ENCODE measurements at regions not wholly inside any gene's neighbourhood (a gene's known extent, or its start where the extent isn't known, plus 50 kb on each side); places are given as distances from the start of the nearest gene placed in this dataset.
A peak's percentile ranks its signal among the peaks of the same experiment; 100 is the strongest.

DNA sequence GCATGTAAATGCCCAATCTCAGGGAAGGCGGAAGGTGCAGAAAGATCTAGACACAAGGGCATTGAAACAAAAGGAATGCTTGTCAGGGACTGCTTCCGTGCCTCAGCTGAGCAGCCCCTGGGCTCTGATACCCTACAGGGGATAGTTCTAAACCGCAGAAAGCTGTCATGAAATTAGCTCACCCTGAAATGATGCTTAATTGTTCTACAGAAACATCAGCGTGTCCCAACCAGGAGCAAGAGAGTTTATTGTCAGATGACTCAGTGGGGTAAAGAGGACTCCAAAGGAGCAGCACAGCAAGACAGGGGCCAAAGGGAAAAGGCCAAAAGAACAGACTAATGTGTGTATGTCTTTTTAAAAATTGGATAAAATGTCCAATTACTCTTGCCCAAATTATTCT, 258.4 kb upstream of the JARID2 start:
- no peak overlapping the region for H3K4me3 ChIP-seq (ENCODE audit: control insufficient read depth in 1 of 7, extremely low read depth in 1 of 7, insufficient read depth in 4 of 7, low read depth in 2 of 7, low read length in 6 of 7)
- ChIA-PET POLR2A (no interaction called here), CTCF (interaction anchor here (0.8 kb wide), 1 partner anchor 74 kb away, joined by 3 read pairs; no protein-coding TSS in a partner anchor)
- no peaks in the 10 kb centered on the region for H3K27me3 ChIP-seq (replicated peaks in 2 of 5; ENCODE audit: control insufficient read depth in 4 of 5, insufficient read depth in 5 of 5, low read length in 4 of 5)
- H3K9me3 ChIP-seq (ENCODE audit: control extremely low read depth in 1 of 5, control insufficient read depth in 4 of 5, insufficient read depth in 2 of 5, low read depth in 1 of 5, low read length in 4 of 5): no peaks in the 10 kb centered on the region
- 96% methylated on average over 3 of the region's 4 CpGs for WGBS (ENCODE audit: insufficient coverage)
- no peak overlapping the region for H3K27ac ChIP-seq (ENCODE audit: insufficient read depth in 1 of 2, low read depth in 1 of 2, low read length in 2 of 2, poor library complexity in 1 of 2, severe bottlenecking in 2 of 2)
- H3K4me1 ChIP-seq (ENCODE audit: control extremely low read depth in 1 of 4, control insufficient read depth in 4 of 4, insufficient read depth in 4 of 4, low read length in 3 of 4): peaks cover 0 to 4% (median 0%) of the 10 kb centered on the region in 4 experiments
- no peaks in the 10 kb centered on the region for H3K36me3 ChIP-seq (ENCODE audit: control insufficient read depth in 4 of 4, insufficient read depth in 4 of 4, low read length in 3 of 4)
- no peak for DNase-seq

DNA sequence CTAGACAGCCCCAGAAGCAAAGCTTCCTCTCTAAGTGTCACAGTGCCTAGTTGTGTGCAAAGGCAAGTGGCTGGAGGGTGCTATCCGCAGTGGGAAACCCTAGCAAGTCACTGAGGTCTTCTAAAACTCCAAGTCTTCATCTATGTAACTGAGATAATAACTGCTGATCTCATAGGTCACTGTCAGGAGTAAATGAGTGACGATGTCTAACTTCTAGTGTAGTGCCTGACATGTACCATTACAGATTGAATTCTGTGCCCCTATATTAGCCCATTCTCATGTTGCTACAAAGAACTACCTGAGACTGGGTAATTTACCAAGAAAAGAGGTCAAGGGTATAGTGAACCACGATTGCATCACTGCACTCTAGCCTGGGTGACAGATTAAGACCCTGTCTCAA, 253.5 kb upstream of the JARID2 start:
- ChIA-PET POLR2A (no interaction called here), CTCF (no interaction called here)
- no peak overlapping the region for H3K4me3 ChIP-seq (ENCODE audit: control insufficient read depth in 1 of 7, extremely low read depth in 1 of 7, insufficient read depth in 4 of 7, low read depth in 2 of 7, low read length in 6 of 7)
- no peaks in the 10 kb centered on the region for H3K27me3 ChIP-seq (replicated peaks in 2 of 5; ENCODE audit: control insufficient read depth in 4 of 5, insufficient read depth in 5 of 5, low read length in 4 of 5)
- no peak for DNase-seq
- H3K9me3 ChIP-seq (ENCODE audit: control extremely low read depth in 1 of 5, control insufficient read depth in 4 of 5, insufficient read depth in 2 of 5, low read depth in 1 of 5, low read length in 4 of 5): no peaks in the 10 kb centered on the region
- no peaks in the 10 kb centered on the region for H3K36me3 ChIP-seq (ENCODE audit: control insufficient read depth in 4 of 4, insufficient read depth in 4 of 4, low read length in 3 of 4)
- WGBS (ENCODE audit: insufficient coverage): 100% methylated on average over 2 of the region's 3 CpGs
- H3K27ac ChIP-seq (ENCODE audit: insufficient read depth in 1 of 2, low read depth in 1 of 2, low read length in 2 of 2, poor library complexity in 1 of 2, severe bottlenecking in 2 of 2): no peak overlapping the region
- peaks cover 0 to 3% (median 1%) of the 10 kb centered on the region in 4 experiments for H3K4me1 ChIP-seq (ENCODE audit: control extremely low read depth in 1 of 4, control insufficient read depth in 4 of 4, insufficient read depth in 4 of 4, low read length in 3 of 4)

DNA sequence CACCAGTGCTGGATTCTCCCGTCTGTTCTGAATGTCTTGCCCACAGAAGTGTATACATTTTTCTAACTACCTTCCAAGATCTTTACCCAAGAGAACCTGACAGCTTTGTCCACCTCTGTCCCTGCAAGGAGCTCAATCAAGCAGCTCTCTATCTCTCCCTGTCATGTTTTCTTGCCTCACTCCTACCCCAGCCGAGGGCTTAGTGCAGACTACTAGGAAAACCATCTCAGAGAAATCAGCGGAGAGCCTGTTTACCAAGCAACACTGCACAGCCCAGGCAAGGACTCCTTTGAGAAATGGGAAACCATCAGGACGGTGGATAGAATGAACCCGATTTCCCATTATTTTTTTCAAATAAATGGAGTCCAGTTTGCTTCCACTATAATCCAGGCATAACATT, 250.7 kb upstream of the JARID2 start:
- CTCF ChIA-PET: no interaction called here
- H3K27me3 ChIP-seq (replicated peaks in 2 of 5; ENCODE audit: control insufficient read depth in 4 of 5, insufficient read depth in 5 of 5, low read length in 4 of 5): no peaks in the 10 kb centered on the region
- no peak overlapping the region for H3K4me3 ChIP-seq (ENCODE audit: control insufficient read depth in 1 of 7, extremely low read depth in 1 of 7, insufficient read depth in 4 of 7, low read depth in 2 of 7, low read length in 6 of 7)
- peaks cover 0 to 3% (median 1%) of the 10 kb centered on the region in 4 experiments for H3K4me1 ChIP-seq (ENCODE audit: control extremely low read depth in 1 of 4, control insufficient read depth in 4 of 4, insufficient read depth in 4 of 4, low read length in 3 of 4)
- no peak for DNase-seq
- no peaks in the 10 kb centered on the region for H3K36me3 ChIP-seq (ENCODE audit: control insufficient read depth in 4 of 4, insufficient read depth in 4 of 4, low read length in 3 of 4)
- no peak overlapping the region for H3K27ac ChIP-seq (ENCODE audit: insufficient read depth in 1 of 2, low read depth in 1 of 2, low read length in 2 of 2, poor library complexity in 1 of 2, severe bottlenecking in 2 of 2)
- H3K9me3 ChIP-seq (ENCODE audit: control extremely low read depth in 1 of 5, control insufficient read depth in 4 of 5, insufficient read depth in 2 of 5, low read depth in 1 of 5, low read length in 4 of 5): no peaks in the 10 kb centered on the region
- POLR2A ChIA-PET: no interaction called here
- WGBS (ENCODE audit: insufficient coverage): 87% methylated on average over 3 of the region's 5 CpGs

DNA sequence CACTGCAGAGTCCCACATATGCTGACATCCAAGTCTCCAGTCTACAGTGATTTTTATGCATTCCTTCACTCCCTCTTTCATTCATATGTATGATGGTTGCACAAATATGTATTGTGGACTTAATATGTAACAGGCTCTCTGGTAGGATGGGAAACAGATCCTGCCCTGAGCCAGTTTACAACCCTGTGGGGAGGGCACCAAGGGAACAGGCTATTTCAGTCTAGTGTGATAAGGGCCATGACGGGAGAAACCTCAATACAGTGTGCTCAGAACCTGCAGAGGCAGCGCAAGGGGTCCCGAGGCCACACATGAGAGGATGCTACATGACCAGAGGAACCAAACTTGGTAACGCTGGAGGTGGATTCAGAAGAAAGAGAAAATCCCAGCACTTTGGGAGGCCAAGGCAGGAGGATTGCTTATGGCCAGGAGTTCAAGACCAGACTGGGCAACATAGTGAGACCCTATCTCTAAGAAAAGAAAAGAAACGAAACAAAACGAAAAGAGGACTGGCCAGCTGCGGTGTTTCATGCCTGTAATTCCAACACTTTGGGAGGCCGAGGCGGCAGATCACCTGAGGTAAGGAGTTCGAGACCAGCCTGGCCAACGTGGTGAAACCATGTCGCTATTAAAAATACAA, 249.8 kb upstream of the JARID2 start:
- Histone ChIP-seq H3K36me3 (ENCODE audit: control insufficient read depth in 4 of 4, insufficient read depth in 4 of 4, low read length in 3 of 4) (no peaks in the 10 kb centered on the region), H3K4me1 (ENCODE audit: control extremely low read depth in 1 of 4, control insufficient read depth in 4 of 4, insufficient read depth in 4 of 4, low read length in 3 of 4) (peaks cover 0 to 3% (median 1%) of the 10 kb centered on the region in 4 experiments), H3K27ac (ENCODE audit: insufficient read depth in 1 of 2, low read depth in 1 of 2, low read length in 2 of 2, poor library complexity in 1 of 2, severe bottlenecking in 2 of 2) (no peak overlapping the region), H3K4me3 (ENCODE audit: control insufficient read depth in 1 of 7, extremely low read depth in 1 of 7, insufficient read depth in 4 of 7, low read depth in 2 of 7, low read length in 6 of 7) (no peak overlapping the region), H3K9me3 (ENCODE audit: control extremely low read depth in 1 of 5, control insufficient read depth in 4 of 5, insufficient read depth in 2 of 5, low read depth in 1 of 5, low read length in 4 of 5) (no peaks in the 10 kb centered on the region), H3K27me3 (replicated peaks in 2 of 5; ENCODE audit: control insufficient read depth in 4 of 5, insufficient read depth in 5 of 5, low read length in 4 of 5) (no peaks in the 10 kb centered on the region)
- no peak for DNase-seq
- POLR2A ChIA-PET: no interaction called here
- over 99% methylated on average over 11 of the region's 12 CpGs for WGBS (ENCODE audit: insufficient coverage)
- CTCF ChIA-PET: no interaction called here

DNA sequence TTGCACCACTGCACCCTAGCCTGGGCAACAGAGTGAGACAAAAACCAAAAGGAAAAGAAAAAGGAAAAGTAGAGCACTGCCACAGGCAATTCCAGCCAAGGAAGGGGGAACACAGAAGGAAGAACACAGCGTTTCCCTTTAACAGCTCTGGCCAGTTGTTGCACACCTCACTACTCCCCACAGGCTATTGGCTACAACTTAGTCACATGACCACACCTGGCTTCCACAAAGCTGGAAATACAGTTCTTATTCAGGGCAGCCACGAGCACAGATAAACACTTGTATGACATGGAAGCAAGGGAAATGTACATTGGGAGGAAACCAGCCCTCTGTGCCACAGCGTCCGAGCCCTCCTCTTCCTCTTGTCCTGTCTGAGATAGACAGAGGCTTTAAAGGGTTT, 249.0 kb upstream of the JARID2 start:
- Histone ChIP-seq H3K4me1 (ENCODE audit: control extremely low read depth in 1 of 4, control insufficient read depth in 4 of 4, insufficient read depth in 4 of 4, low read length in 3 of 4) (peaks cover 0 to 3% (median 1%) of the 10 kb centered on the region in 4 experiments), H3K27me3 (replicated peaks in 2 of 5; ENCODE audit: control insufficient read depth in 4 of 5, insufficient read depth in 5 of 5, low read length in 4 of 5) (no peaks in the 10 kb centered on the region), H3K36me3 (ENCODE audit: control insufficient read depth in 4 of 4, insufficient read depth in 4 of 4, low read length in 3 of 4) (no peaks in the 10 kb centered on the region), H3K9me3 (ENCODE audit: control extremely low read depth in 1 of 5, control insufficient read depth in 4 of 5, insufficient read depth in 2 of 5, low read depth in 1 of 5, low read length in 4 of 5) (no peaks in the 10 kb centered on the region), H3K27ac (ENCODE audit: insufficient read depth in 1 of 2, low read depth in 1 of 2, low read length in 2 of 2, poor library complexity in 1 of 2, severe bottlenecking in 2 of 2) (no peak overlapping the region), H3K4me3 (ENCODE audit: control insufficient read depth in 1 of 7, extremely low read depth in 1 of 7, insufficient read depth in 4 of 7, low read depth in 2 of 7, low read length in 6 of 7) (no peak overlapping the region)
- DNase-seq: no peak
- POLR2A ChIA-PET: no interaction called here
- no CpG with 5 or more reads among the region's 4 CpGs for WGBS (ENCODE audit: insufficient coverage)
- CTCF ChIA-PET: no interaction called here

DNA sequence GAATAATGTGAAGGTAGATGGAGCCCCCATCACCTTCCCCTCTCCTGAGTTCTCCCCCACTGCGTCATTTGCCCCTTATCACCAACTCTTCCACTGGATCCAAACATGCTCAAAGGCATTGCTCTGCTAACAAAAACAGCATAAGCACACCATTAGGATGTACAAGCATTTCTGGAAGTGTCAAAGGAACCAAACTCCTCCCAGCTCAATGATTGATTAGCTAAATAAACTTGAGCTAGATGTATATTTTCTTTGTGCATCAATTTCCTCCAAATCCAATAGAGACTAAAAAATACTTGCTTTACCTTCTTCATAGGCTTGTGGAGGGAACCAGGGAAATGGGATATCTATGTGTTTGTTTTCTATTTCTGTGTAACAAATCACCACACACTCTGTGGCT, 248.4 kb upstream of the JARID2 start:
- Histone ChIP-seq H3K27me3 (replicated peaks in 2 of 5; ENCODE audit: control insufficient read depth in 4 of 5, insufficient read depth in 5 of 5, low read length in 4 of 5) (no peaks in the 10 kb centered on the region), H3K27ac (ENCODE audit: insufficient read depth in 1 of 2, low read depth in 1 of 2, low read length in 2 of 2, poor library complexity in 1 of 2, severe bottlenecking in 2 of 2) (no peak overlapping the region), H3K36me3 (ENCODE audit: control insufficient read depth in 4 of 4, insufficient read depth in 4 of 4, low read length in 3 of 4) (no peaks in the 10 kb centered on the region), H3K9me3 (ENCODE audit: control extremely low read depth in 1 of 5, control insufficient read depth in 4 of 5, insufficient read depth in 2 of 5, low read depth in 1 of 5, low read length in 4 of 5) (no peaks in the 10 kb centered on the region), H3K4me3 (ENCODE audit: control insufficient read depth in 1 of 7, extremely low read depth in 1 of 7, insufficient read depth in 4 of 7, low read depth in 2 of 7, low read length in 6 of 7) (no peak overlapping the region), H3K4me1 (ENCODE audit: control extremely low read depth in 1 of 4, control insufficient read depth in 4 of 4, insufficient read depth in 4 of 4, low read length in 3 of 4) (peaks cover 0 to 3% (median 1%) of the 10 kb centered on the region in 4 experiments)
- no peak for DNase-seq
- no CpG with 5 or more reads among the region's 1 CpG for whole genome bisulfite sequencing (ENCODE audit: insufficient coverage)
- ChIA-PET POLR2A (no interaction called here), CTCF (no interaction called here)

DNA sequence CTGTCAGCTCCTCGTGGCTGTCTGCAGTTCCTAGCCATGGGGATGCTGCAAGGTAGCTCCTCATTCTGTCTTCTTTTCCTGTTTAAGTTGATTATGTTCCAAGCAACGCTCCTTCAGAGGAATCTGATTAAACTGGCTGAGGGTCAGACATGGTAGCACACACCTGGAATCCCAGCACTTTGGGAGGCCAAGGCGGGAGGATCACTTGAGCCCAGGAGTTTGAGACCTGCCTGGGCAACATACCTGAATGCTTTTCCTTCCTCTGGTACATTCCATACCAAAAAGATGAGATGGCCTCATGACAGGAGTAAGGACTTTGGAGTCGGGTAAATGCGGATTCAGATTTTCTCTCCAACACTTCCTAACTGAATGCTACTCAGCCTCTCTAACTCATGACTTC, 246.8 kb upstream of the JARID2 start:
- peak overlapping the region in 1 of 7 experiments; percentile 5 for H3K4me3 ChIP-seq (ENCODE audit: control insufficient read depth in 1 of 7, extremely low read depth in 1 of 7, insufficient read depth in 4 of 7, low read depth in 2 of 7, low read length in 6 of 7)
- peaks cover 0 to 3% (median 1%) of the 10 kb centered on the region in 4 experiments for H3K4me1 ChIP-seq (ENCODE audit: control extremely low read depth in 1 of 4, control insufficient read depth in 4 of 4, insufficient read depth in 4 of 4, low read length in 3 of 4)
- 93% methylated on average over 2 of the region's 5 CpGs for WGBS (ENCODE audit: insufficient coverage)
- H3K27ac ChIP-seq (ENCODE audit: insufficient read depth in 1 of 2, low read depth in 1 of 2, low read length in 2 of 2, poor library complexity in 1 of 2, severe bottlenecking in 2 of 2): no peak overlapping the region
- H3K9me3 ChIP-seq (ENCODE audit: control extremely low read depth in 1 of 5, control insufficient read depth in 4 of 5, insufficient read depth in 2 of 5, low read depth in 1 of 5, low read length in 4 of 5): no peaks in the 10 kb centered on the region
- no peaks in the 10 kb centered on the region for H3K36me3 ChIP-seq (ENCODE audit: control insufficient read depth in 4 of 4, insufficient read depth in 4 of 4, low read length in 3 of 4)
- CTCF ChIA-PET: no interaction called here
- POLR2A ChIA-PET: no interaction called here
- DNase-seq: no peak
- no peaks in the 10 kb centered on the region for H3K27me3 ChIP-seq (replicated peaks in 2 of 5; ENCODE audit: control insufficient read depth in 4 of 5, insufficient read depth in 5 of 5, low read length in 4 of 5)

Data from common myeloid progenitor, CD34-positive (primary cell).